Spleen (tissue), 7 donors: ENCODE measurements at regions not wholly inside any gene's neighbourhood (a gene's known extent, or its start where the extent isn't known, plus 50 kb on each side); places are given as distances from the start of the nearest gene placed in this dataset.

ENCODE experiments used
- CTCF ChIP-seq, 11 experiments: fragments of 200-600 bp in 7 of 11; fragments of 450-650 bp in 4 of 11; sonication (generic) in 4 of 11; IDR thresholded peaks in 8 of 11; conservative IDR thresholded peaks in 3 of 11; 1 replicate in 7 of 11; 2 replicates in 4 of 11; pipeline versions ENCODE4 v1.4.0 to v1.8.0; 2016 to 2021; ENCODE audit warnings: antibody characterized with exemption in 11 of 11, inconsistent platforms in 4 of 11, mild to moderate bottlenecking in 1 of 11
- POLR2A ChIP-seq, 3 donors: fragments of 450-650 bp; IDR thresholded peaks; one replicate each; pipeline ENCODE4 v1.5.1; 2017; ENCODE audit warnings: antibody characterized with exemption in 3 of 3, mild to moderate bottlenecking in 1 of 3
- POLR2AphosphoS5 ChIP-seq, 3 donors: sonication (generic); formaldehyde crosslinking; IDR thresholded peaks; one replicate each; pipeline ENCODE4 v1.5.1; 2017; ENCODE audit warnings: antibody characterized with exemption in 3 of 3
- donor health status: DM: no; HTN: no; CAD: no; lungs with moderate emphysema.
- donor health status: DM: no; HTN: no; CAD: no.
- donor health status: DM: no; HTN: no; CAD: no.

- TF ChIP-seq POLR2A (IDR thresholded peaks at IDR 0.05) = no peak
- no peak for TF ChIP-seq POLR2AphosphoS5 (IDR thresholded peaks at IDR 0.05)
- no peak for TF ChIP-seq CTCF (IDR thresholded peaks at IDR 0.05 in 8 of 11, conservative IDR thresholded peaks at IDR 0.05 in 3 of 11)
Measured at GRCh38 chr17:71035226-71035625, 865.9 kb downstream of the KCNJ2 start.
